OCI-LY1 (cell line): ENCODE measurements at regions not wholly inside any gene's neighbourhood (a gene's known extent, or its start where the extent isn't known, plus 50 kb on each side); places are given as distances from the start of the nearest gene placed in this dataset.

Experiments
- H2AFZ ChIP-seq: fragments of 200-600 bp; sonication (generic), shearing (Covaris generic); 2 replicates; pipeline ENCODE4 v1.6.0; 2014; ENCODE audit warnings: antibody characterized with exemption, mild to moderate bottlenecking, low read length
- H3F3A ChIP-seq: fragments of 200-600 bp; sonication (generic), shearing (Covaris generic); 2 replicates; pipeline ENCODE4 v1.6.0; 2014; ENCODE audit warnings: mild to moderate bottlenecking, antibody characterized with exemption, low read length, moderate library complexity; ENCODE audit not compliant: insufficient read depth
- H3K27ac ChIP-seq: fragments of 200-600 bp; sonication (generic); 2 replicates; pipeline ENCODE4 v1.5.1; 2014; ENCODE audit warnings: low read length, mixed run types, mild to moderate bottlenecking, low read depth; ENCODE audit not compliant: poor library complexity, severe bottlenecking
- H3K27me3 ChIP-seq: fragments of 200-600 bp; sonication (generic); 2 replicates; pipeline ENCODE4 v1.6.0; 2014; ENCODE audit warnings: antibody characterized with exemption, mild to moderate bottlenecking, low read length, moderate library complexity; ENCODE audit not compliant: insufficient read depth
- H3K36me3 ChIP-seq: fragments of 200-600 bp; sonication (generic); 2 replicates; pipeline ENCODE4 v1.6.1; 2014; ENCODE audit warnings: mild to moderate bottlenecking, antibody characterized with exemption, low read length, moderate library complexity, mixed read lengths; ENCODE audit not compliant: insufficient read depth
- H3K4me1 ChIP-seq: fragments of 200-600 bp; sonication (generic); 2 replicates; pipeline ENCODE4 v1.5.1; 2014; ENCODE audit warnings: mild to moderate bottlenecking, low read length, moderate library complexity; ENCODE audit not compliant: insufficient read depth, severe bottlenecking
- H3K4me2 ChIP-seq: fragments of 200-600 bp; sonication (generic), shearing (Covaris generic); 2 replicates; pipeline ENCODE4 v1.6.1; 2014; ENCODE audit warnings: low read length
- H3K4me3 ChIP-seq: fragments of 200-600 bp; sonication (generic); 2 replicates; pipeline ENCODE4 v1.5.1; 2014; ENCODE audit warnings: low read length, low read depth, mild to moderate bottlenecking, mixed read lengths; ENCODE audit not compliant: poor library complexity, severe bottlenecking
- H3K79me2 ChIP-seq: fragments of 200-600 bp; shearing (Covaris generic); 2 replicates; pipeline ENCODE4 v1.6.1; 2016; ENCODE audit warnings: mixed run types, low read length, mixed read lengths; ENCODE audit not compliant: insufficient read depth
- H3K9ac ChIP-seq: fragments of 200-600 bp; sonication (generic), shearing (Covaris generic); 2 replicates; pipeline ENCODE4 v1.6.1; 2014; ENCODE audit warnings: mild to moderate bottlenecking, low read length, mixed read lengths
- H3K9me2 ChIP-seq: fragments of 200-600 bp; sonication (generic), shearing (Covaris generic); 2 replicates; pipeline ENCODE4 v1.6.1; 2014; ENCODE audit warnings: low read depth, mild to moderate bottlenecking, low read length, mixed read lengths
- H3K9me3 ChIP-seq: fragments of 200-600 bp; shearing (Covaris generic); 2 replicates; pipeline ENCODE4 v1.6.1; 2014; ENCODE audit warnings: low read length, mixed read lengths
- H4K20me1 ChIP-seq: fragments of 200-600 bp; sonication (generic), shearing (Covaris generic); 2 replicates; pipeline ENCODE4 v1.6.0; 2016; ENCODE audit warnings: mild to moderate bottlenecking, low read length; ENCODE audit not compliant: insufficient read depth
- CTCF ChIP-seq: fragments of 200-600 bp; sonication (generic), shearing (Covaris generic); IDR thresholded peaks from 2 replicates; pipeline ENCODE4 v1.5.1; 2017; ENCODE audit warnings: mild to moderate bottlenecking, antibody characterized with exemption, low read length, moderate library complexity, mixed read lengths
- EZH2 ChIP-seq: fragments of 200-600 bp; sonication (generic), shearing (Covaris generic); IDR thresholded peaks from 2 replicates; pipeline ENCODE4 v1.8.0; 2017; ENCODE audit warnings: borderline replicate concordance, mixed run types, mild to moderate bottlenecking, antibody characterized with exemption, low read length, moderate library complexity, mixed read lengths

DNA sequence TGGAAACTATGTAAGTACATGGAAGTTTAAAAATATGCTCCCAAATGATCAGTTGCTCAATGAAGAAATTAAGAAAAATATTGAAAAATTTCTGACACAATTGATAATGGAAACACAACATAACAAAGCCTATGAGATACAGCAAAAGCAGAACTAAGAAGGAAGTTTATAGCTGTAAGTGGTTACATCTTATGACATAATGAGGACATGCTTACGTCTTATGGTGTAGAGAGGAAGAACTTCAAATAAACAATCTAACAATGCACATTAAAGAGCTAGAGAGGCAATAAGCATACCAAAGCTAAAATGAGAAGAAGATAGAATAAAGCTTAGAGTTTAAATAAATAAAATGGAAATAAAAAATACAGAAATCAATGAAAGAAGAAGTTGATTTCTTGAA is 50.0 kb upstream of the CEACAM21 start:
- H3K9me2 ChIP-seq: no peaks in the 10 kb centered on the region
- H3K9ac ChIP-seq: no peak overlapping the region
- H3K27ac ChIP-seq: no peak overlapping the region
- H3F3A ChIP-seq: no peaks in the 10 kb centered on the region; the same call in 1 of the 2 replicates
- H3K9me3 ChIP-seq: no peaks in the 10 kb centered on the region
- no peaks in the 10 kb centered on the region for H3K36me3 ChIP-seq
- H3K4me1 ChIP-seq: peaks cover 10% of the 10 kb centered on the region
- H2AFZ ChIP-seq: no peak overlapping the region
- H3K4me3 ChIP-seq: no peak overlapping the region
- H3K79me2 ChIP-seq: no peaks in the 10 kb centered on the region
- TF ChIP-seq CTCF: no peak
- no peak for TF ChIP-seq EZH2
- no peaks in the 10 kb centered on the region for H4K20me1 ChIP-seq
- H3K4me2 ChIP-seq: no peak overlapping the region
- H3K27me3 ChIP-seq: 0 out of 2 replicates have a peak, but pooled peaks cover 6% of the 10 kb centered on the region
